Tibial nerve (tissue), 3 donors: ENCODE measurements at regions not wholly inside any gene's neighbourhood (a gene's known extent, or its start where the extent isn't known, plus 50 kb on each side); places are given as distances from the start of the nearest gene placed in this dataset.

ENCODE experiments used
- POLR2A ChIP-seq, 2 donors: fragments of 450-650 bp; IDR thresholded peaks; one replicate each; pipeline ENCODE4 v1.6.1; 2017; ENCODE audit warnings: antibody characterized with exemption in 2 of 2, mild to moderate bottlenecking in 2 of 2, moderate library complexity in 2 of 2
- TF ChIP-seq, protein P1 (sequence below), 5 experiments: fragments of 200-600 bp in 3 of 5; fragments of 450-650 bp in 2 of 5; sonication (generic) in 3 of 5; IDR thresholded peaks; one replicate each; pipeline ENCODE4 v1.5.1; 2016 to 2019; ENCODE audit warnings: antibody characterized with exemption in 5 of 5, mild to moderate bottlenecking in 3 of 5, moderate library complexity in 2 of 5

DNA sequence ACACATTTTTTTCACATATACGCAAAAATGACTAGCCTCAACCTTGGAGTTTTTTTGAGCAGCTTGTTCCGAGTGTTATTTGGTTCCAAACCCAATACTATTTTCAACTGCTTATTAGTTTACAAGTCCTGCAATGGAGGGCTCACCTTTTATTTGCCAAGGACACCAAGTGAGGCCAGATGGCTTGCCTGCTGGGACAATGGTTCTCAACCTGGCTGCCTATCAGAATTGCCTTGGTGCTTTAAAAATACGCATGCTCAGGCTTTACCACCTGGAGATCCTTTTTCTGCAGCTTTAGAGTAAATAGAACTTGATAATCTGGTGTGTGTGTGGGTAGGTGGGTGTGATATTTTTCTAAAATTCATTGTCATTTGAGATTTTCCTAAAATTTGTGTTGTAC is 276.8 kb downstream of the MTERF1 start:
- no peak for TF ChIP-seq POLR2A (IDR thresholded peaks at IDR 0.05)
- TF ChIP-seq, protein P1, sequence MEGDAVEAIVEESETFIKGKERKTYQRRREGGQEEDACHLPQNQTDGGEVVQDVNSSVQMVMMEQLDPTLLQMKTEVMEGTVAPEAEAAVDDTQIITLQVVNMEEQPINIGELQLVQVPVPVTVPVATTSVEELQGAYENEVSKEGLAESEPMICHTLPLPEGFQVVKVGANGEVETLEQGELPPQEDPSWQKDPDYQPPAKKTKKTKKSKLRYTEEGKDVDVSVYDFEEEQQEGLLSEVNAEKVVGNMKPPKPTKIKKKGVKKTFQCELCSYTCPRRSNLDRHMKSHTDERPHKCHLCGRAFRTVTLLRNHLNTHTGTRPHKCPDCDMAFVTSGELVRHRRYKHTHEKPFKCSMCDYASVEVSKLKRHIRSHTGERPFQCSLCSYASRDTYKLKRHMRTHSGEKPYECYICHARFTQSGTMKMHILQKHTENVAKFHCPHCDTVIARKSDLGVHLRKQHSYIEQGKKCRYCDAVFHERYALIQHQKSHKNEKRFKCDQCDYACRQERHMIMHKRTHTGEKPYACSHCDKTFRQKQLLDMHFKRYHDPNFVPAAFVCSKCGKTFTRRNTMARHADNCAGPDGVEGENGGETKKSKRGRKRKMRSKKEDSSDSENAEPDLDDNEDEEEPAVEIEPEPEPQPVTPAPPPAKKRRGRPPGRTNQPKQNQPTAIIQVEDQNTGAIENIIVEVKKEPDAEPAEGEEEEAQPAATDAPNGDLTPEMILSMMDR (IDR thresholded peaks at IDR 0.05): no peak
